ENCODE measurements at regions not wholly inside any gene's neighbourhood (a gene's known extent, or its start where the extent isn't known, plus 50 kb on each side); places are given as distances from the start of the nearest gene placed in this dataset.
"Not testable (repeated sequence)": the region's sequence is repeated elsewhere in the genome, so short reads cannot be mapped to it uniquely, and the experiment has no call there.

- DNase-seq: not testable (repeated sequence)
Measured at GRCh38 chr5:21274361-21274760, 1286.4 kb upstream of the CDH18 start.

DNA sequence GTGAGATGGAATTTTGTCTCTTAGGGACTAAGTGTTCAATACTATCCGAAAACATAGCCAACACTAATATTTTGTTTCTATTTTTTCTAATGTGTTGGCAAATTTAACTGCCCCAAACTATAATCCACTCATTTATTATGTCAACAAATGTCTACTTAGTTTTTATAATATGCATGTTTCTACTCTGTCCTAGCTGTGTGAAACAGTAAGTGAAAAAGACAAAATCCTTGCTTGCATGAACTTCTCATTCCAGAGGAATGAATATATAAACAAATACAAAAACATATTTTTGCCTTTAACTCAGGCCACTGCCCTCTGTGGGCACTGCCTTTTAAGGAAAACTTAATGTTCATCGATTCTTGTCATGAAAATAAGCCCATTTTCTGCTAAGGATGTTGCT lies 1275.4 kb upstream of the CDH18 start:
- no peak for DNase-seq

- no peak for DNase-seq
Measured at GRCh38 chr5:21254161-21254560, 1266.2 kb upstream of the CDH18 start.

DNA sequence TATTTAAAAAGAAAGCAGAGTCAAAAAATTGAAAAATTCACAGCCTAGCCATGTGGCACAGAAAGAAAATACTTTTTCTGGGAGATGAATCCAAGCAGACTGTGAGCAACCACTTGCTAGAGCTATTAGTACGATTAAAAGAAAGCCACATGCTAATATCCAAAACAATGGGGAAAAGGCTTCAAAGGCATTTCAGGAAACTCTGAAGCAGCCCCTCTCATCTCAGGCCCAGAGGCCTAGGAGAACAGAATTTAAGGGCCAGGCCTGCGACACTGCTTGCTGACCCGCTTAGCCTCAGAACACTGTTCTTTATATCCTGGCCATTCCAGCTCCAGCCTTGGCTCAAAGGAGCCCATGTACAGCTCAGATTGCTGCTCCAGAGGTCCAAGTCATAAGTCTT lies 1257.0 kb upstream of the CDH18 start:
- DNase-seq: no peak

- no peak for DNase-seq
Measured at GRCh38 chr5:21238786-21239185, 1250.8 kb upstream of the CDH18 start.

GRCh38 chr5:21237461-21237860 lies 1249.5 kb upstream of the CDH18 start:
- no peak for DNase-seq

GRCh38 chr5:21236971-21237427 lies 1249.0 kb upstream of the CDH18 start:
- no peak for DNase-seq

- DNase-seq: no peak
Measured at GRCh38 chr5:21236104-21236503, 1248.1 kb upstream of the CDH18 start.

DNA sequence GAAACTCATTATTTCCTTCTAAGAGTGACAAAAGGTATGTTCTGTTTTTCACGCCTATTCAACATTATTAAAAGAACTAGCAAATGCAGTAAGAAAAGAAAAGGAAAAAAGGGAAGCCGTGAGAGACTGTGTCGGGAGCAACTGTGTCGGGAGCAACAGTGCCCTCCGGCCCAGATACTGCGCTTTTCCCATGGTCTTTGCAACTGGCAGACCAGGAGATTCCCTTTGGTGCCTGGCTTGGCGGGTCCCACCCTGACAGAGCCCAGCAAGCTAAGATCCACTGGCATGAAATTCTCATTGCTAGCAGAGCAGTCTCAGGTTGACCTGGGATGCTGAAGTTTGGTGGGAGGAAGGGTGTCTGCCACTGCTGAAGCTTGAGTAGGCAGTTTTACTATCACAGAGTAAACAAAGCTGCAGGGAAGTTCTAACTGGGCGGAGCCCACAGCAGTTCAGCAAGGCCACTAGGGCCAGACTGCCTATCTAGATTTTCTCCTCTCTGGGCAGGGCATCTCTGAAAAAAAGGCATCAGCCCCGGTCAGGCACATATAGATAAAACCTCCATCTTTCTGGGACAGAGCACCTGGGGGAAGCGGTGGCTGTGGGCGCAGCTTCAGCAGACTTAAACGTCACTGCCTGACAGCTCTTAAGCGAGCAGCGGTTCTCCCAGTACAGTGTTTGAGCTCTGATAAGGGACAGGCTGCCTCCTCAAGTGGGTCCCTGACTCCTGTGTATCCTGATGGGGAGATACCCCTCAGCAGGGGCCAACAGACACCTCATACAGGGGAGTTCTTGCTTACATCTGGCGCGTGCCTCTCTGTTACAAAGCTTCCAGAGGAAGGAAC lies 1237.4 kb upstream of the CDH18 start:
- no peak for DNase-seq

DNA sequence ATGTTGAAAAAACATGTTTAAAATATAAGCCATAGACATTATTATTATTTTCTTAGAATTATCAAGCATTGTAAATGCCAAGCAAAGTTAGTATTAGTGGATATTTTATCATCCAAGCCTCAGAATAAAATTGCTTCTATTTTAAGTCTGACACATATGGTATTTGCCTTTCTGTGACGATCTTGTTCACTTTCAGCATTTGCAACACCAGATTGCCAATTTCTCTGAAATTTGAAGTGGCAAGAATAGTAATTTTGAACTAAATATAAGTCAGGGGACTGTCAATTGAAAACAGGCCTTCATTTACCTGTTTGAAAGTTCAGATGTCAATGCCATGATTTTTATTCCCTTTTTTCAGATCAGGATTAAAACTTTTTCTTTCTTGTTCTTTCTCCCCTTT lies 1233.6 kb upstream of the CDH18 start:
- DNase-seq: no peak

DNA sequence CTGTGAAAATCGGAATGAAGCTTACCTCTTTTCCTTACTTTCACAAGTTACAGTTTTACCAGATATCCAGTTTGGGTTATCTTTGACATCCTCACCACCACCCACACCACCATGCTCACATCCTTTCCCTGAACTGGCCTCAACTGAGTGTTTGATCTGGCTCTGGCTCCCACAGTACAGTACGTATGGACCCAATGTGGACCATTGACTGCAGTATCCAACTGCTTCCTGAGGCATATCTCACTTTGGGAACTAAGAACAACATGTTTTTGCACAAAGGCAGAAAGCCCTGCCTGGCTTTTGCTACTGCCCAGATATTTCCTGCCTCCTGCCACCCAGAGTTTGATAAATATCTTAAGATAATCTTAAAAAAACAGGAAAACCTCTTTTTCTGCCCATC lies 1232.0 kb upstream of the CDH18 start:
- no peak for DNase-seq

GRCh38 chr5:21219251-21219650 lies 1231.3 kb upstream of the CDH18 start:
- DNase-seq: no peak

- DNase-seq: no peak
Measured at GRCh38 chr5:21212026-21212425, 1224.0 kb upstream of the CDH18 start.

DNA sequence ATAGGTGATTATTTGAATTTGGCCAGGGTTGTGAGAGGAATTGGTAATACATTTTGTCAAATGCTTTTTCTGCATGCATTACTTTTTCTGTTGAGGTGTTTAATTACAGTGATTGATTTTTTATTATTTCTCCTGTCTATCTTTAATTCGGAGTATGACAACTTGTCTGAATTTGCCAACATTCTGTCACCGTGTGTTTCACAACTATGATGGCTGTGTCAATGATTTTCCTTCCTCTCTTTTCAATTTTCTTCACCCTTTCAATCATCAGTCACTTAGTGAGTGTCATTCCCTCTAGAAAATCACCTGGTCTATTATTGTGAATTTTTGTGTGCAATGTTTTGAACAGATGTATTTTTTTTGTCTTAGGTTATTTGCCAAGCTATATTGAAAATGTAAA lies 1221.4 kb upstream of the CDH18 start:
- DNase-seq: no peak

GRCh38 chr5:21199087-21199486 lies 1211.1 kb upstream of the CDH18 start:
- DNase-seq: no peak

- DNase-seq: no peak
Measured at GRCh38 chr5:21195145-21195544, 1207.1 kb upstream of the CDH18 start.

- DNase-seq: no peak
Measured at GRCh38 chr5:21185536-21185935, 1197.5 kb upstream of the CDH18 start.

DNA sequence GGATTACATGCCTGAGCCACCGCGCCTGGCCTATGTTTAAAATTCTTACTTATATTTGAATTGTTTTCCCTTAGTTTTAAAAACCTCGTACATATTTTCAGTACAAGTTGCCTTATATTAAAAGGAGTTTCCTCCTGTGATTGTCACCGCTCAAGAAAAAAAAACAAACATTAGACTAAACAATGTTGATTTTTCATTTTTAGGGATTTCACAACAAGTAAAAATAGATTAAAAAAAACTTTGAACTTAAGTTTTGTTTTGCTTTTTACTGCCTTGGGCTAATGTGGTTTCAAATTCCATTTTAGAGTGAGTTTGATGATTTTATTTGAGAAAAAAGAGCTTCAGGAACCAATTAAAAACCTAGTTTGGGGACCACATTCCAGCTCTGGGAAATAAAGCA lies 1196.6 kb upstream of the CDH18 start:
- no peak for DNase-seq

DNA sequence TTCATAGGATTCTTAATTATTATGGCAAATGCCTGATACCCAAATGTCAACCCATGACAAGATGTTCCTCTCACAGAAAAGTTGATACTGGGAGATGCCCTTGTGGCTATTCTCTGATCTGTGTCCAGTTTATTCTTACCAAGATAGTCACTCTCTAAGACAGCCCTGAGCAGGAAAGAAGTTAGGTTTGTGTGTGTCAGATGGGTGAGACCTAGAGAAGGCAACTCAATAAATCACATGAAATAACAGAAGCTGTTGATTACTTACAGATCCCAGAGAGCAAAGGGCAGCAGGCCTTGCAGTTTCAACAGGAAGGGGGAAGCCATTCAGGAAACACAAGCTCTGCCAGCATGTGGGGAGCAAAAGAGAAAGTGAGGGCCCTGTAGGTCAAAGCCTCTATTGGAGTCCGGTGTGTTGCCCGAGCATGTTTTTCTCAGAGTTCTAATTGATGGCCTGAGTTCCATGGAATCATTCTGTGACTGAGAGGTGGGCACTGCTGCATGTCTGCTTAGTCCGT lies 1193.7 kb upstream of the CDH18 start:
- DNase-seq: no peak

- no peak for DNase-seq
Measured at GRCh38 chr5:21173526-21173925, 1185.5 kb upstream of the CDH18 start.

GRCh38 chr5:21173036-21173435 lies 1185.0 kb upstream of the CDH18 start:
- DNase-seq: no peak

GRCh38 chr5:21171038-21171437 lies 1183.0 kb upstream of the CDH18 start:
- no peak for DNase-seq

DNA sequence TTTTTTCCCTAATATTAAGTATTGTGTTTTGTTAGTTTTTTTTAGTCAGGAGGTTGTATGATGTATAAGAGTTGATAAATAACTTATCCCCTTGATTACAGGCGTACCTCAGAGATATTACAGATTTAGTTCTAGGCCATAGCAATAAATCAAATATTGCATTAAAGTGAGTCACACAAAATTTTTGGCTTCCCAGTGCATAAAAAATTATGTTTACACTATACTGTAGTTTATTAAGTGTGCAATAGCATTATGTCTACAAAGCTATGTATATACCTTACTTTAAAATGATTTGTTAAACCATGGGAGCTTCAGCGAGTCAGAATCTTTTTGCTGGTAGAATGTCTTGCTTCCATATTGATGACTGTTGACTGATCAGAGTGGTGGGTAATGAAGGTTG lies 1180.6 kb upstream of the CDH18 start:
- no peak for DNase-seq

DNA sequence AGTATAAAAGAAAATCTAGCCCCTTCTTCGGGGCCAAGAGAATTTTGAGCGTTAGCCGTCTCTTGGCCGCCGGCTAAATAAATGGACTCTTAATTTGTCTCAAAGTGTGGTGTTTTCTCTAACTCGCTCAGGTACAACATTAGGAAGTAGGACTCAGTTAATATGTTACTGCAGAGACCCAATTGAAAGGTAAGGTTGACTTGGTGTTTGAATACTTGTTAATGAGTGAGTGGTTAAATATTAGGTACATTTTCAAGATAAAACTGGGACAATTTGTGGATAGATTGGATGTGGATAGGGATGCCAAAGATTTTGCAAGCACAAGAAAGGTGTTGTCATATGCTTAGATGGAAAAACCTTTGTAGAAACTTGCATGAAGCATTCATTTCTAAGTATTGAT lies 1177.3 kb upstream of the CDH18 start:
- no peak for DNase-seq

- DNase-seq: no peak
Measured at GRCh38 chr5:21164425-21164824, 1176.4 kb upstream of the CDH18 start.

All from CD4-positive, alpha-beta T cell treated with Interleukin-17A for 1 hour (primary cell).